Smooth muscle cell (in vitro differentiated cells): ENCODE measurements at regions not wholly inside any gene's neighbourhood (a gene's known extent, or its start where the extent isn't known, plus 50 kb on each side); places are given as distances from the start of the nearest gene placed in this dataset.

Experiments used
- DNase-seq: peaks from one replicate; lab custom pipeline; 2025; ENCODE audit not compliant: unreplicated experiment; lab: John Stamatoyannopoulos, UW
- H2AFZ ChIP-seq: fragments of 200-600 bp; sonication (generic); 2 replicates; pipeline ENCODE4 v1.6.0; 2016; ENCODE audit warnings: antibody characterized with exemption, low read depth, mild to moderate bottlenecking
- H3F3A ChIP-seq: fragments of 200-600 bp; sonication (generic); 2 replicates; pipeline ENCODE4 v1.6.0; 2017; ENCODE audit warnings: antibody characterized with exemption, low read depth
- H3K27ac ChIP-seq: fragments of 200-600 bp; sonication (generic); 2 replicates; pipeline ENCODE4 v1.5.1; 2016; ENCODE audit warnings: low read depth, mild to moderate bottlenecking
- H3K27me3 ChIP-seq: fragments of 200-600 bp; sonication (generic); 2 replicates; pipeline ENCODE4 v1.6.1; 2016; ENCODE audit warnings: low read depth, mild to moderate bottlenecking
- H3K36me3 ChIP-seq: fragments of 200-600 bp; sonication (generic); 2 replicates; pipeline ENCODE4 v1.5.1; 2016; ENCODE audit warnings: low read depth
- H3K4me1 ChIP-seq: fragments of 200-600 bp; sonication (generic); 2 replicates; pipeline ENCODE4 v1.5.1; 2016; ENCODE audit warnings: low read depth
- H3K4me2 ChIP-seq: fragments of 200-600 bp; sonication (generic); 2 replicates; pipeline ENCODE4 v1.6.0; 2016; ENCODE audit warnings: mild to moderate bottlenecking
- H3K4me3 ChIP-seq: fragments of 200-600 bp; sonication (generic); 2 replicates; pipeline ENCODE4 v1.5.1; 2016; ENCODE audit warnings: mild to moderate bottlenecking
- H3K79me2 ChIP-seq: fragments of 200-600 bp; sonication (generic); 2 replicates; pipeline ENCODE4 v1.6.0; 2016; ENCODE audit warnings: low read depth, mild to moderate bottlenecking
- H3K9ac ChIP-seq: fragments of 200-600 bp; sonication (generic); 2 replicates; pipeline ENCODE4 v1.6.0; 2016; ENCODE audit warnings: low read depth
- H3K9me3 ChIP-seq: fragments of 200-600 bp; sonication (generic); replicated peaks from 2 replicates; pipeline ENCODE4 v1.5.1; 2016; ENCODE audit warnings: low read depth
- H4K20me1 ChIP-seq: fragments of 200-600 bp; sonication (generic); 2 replicates; pipeline ENCODE4 v1.6.0; 2016; ENCODE audit warnings: low read depth
- WGBS: methylation state at CpG from one replicate; pipeline ENCODE4 v1.1.7; 2016; ENCODE audit warnings: low lambda C conversion rate; 5-methylcytosine and 5-hydroxymethylcytosine counted together
- TF ChIP-seq, protein P1 (sequence below): fragments of 200-600 bp; sonication (generic); IDR thresholded peaks from 2 replicates; pipeline ENCODE4 v1.5.1; 2017; ENCODE audit warnings: borderline replicate concordance, mild to moderate bottlenecking, antibody characterized with exemption; ENCODE audit not compliant: insufficient read depth, poor library complexity, severe bottlenecking

DNA sequence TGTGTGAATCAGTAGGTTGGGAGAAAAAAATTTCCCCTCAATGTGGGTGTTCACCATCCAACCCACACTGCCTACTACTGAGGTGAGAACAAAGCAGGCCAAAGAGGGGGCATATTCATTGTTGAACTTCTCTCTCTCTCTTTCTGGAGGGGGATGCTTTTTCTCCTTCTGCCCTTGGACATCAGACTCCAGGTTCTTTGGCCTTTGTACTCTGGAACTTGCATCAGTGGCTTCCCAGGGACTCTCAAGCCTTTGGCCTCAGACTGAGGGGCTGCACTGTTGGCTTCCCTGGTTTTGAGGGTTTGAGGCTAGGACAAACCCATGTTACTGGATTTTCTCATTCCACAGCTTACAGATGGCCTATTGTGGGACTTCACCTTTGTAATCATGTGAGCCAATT, 417.2 kb downstream of the ELAVL2 start:
- TF ChIP-seq, protein P1, sequence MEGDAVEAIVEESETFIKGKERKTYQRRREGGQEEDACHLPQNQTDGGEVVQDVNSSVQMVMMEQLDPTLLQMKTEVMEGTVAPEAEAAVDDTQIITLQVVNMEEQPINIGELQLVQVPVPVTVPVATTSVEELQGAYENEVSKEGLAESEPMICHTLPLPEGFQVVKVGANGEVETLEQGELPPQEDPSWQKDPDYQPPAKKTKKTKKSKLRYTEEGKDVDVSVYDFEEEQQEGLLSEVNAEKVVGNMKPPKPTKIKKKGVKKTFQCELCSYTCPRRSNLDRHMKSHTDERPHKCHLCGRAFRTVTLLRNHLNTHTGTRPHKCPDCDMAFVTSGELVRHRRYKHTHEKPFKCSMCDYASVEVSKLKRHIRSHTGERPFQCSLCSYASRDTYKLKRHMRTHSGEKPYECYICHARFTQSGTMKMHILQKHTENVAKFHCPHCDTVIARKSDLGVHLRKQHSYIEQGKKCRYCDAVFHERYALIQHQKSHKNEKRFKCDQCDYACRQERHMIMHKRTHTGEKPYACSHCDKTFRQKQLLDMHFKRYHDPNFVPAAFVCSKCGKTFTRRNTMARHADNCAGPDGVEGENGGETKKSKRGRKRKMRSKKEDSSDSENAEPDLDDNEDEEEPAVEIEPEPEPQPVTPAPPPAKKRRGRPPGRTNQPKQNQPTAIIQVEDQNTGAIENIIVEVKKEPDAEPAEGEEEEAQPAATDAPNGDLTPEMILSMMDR = no peak
- H3K79me2 ChIP-seq = no peaks in the 10 kb centered on the region
- H3K4me1 ChIP-seq = no peaks in the 10 kb centered on the region
- H3K27ac ChIP-seq = no peak overlapping the region
- no peaks in the 10 kb centered on the region for H3K36me3 ChIP-seq
- no peak overlapping the region for H3K9ac ChIP-seq
- no peak overlapping the region for H3K4me3 ChIP-seq
- no peaks in the 10 kb centered on the region for H3K9me3 ChIP-seq
- no peaks in the 10 kb centered on the region for H3F3A ChIP-seq
- no peak for DNase-seq
- H3K27me3 ChIP-seq = no peaks in the 10 kb centered on the region
- no peak overlapping the region for H2AFZ ChIP-seq
- H4K20me1 ChIP-seq = no peaks in the 10 kb centered on the region
- H3K4me2 ChIP-seq = no peak overlapping the region

DNA sequence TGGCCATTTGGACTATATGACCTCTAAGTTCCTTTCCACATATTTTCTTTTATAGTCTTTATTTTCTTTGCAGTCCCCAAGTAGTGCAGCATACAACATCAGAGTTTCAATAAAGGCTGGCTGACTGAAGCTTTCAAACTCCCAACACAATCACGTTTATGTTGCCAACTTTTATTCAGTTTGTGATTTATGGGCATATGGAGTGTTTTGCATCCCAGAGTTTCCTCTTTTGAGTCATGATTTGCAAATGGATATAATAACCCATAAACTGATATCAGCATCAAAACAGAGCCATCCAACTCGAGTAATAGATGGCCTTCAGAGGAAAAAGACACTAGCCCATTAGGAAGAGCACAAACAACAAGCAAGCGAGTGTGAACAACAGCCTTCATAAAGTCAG, 414.0 kb downstream of the ELAVL2 start:
- no peaks in the 10 kb centered on the region for H4K20me1 ChIP-seq
- H3K27me3 ChIP-seq = no peaks in the 10 kb centered on the region
- H3K9me3 ChIP-seq = no peaks in the 10 kb centered on the region
- 78% methylated on average over 3 of the region's 3 CpGs for WGBS
- H3F3A ChIP-seq = no peaks in the 10 kb centered on the region
- H3K4me1 ChIP-seq = no peaks in the 10 kb centered on the region
- H3K4me3 ChIP-seq = no peak overlapping the region
- no peak overlapping the region for H3K9ac ChIP-seq
- no peak overlapping the region for H2AFZ ChIP-seq
- TF ChIP-seq, protein P1 = no peak
- H3K27ac ChIP-seq = no peak overlapping the region
- no peaks in the 10 kb centered on the region for H3K79me2 ChIP-seq
- no peaks in the 10 kb centered on the region for H3K36me3 ChIP-seq
- no peak overlapping the region for H3K4me2 ChIP-seq
- DNase-seq = no peak

DNA sequence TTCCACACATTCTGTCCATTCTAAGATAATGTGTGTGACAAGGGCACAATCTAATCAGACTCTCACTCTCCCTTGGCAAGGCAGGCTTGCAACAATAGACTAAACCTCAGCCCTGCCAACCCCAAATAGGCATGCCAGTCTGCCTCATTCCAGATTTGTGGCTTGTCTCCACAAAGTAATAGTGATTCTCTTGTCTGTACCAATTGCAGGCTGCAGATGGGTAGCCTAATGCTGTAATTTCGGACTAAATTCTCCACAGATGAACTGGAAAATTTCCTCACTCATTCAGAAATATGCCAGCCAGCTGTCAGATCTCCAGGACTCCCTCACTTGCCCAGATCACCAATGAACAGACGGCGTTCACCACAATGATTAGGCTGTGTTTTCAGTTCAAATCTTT, 413.6 kb downstream of the ELAVL2 start:
- H3K9ac ChIP-seq = no peak overlapping the region
- no peaks in the 10 kb centered on the region for H3K4me1 ChIP-seq
- no peaks in the 10 kb centered on the region for H3K79me2 ChIP-seq
- H3K27ac ChIP-seq = no peak overlapping the region
- H3K4me2 ChIP-seq = no peak overlapping the region
- no peaks in the 10 kb centered on the region for H3F3A ChIP-seq
- no peaks in the 10 kb centered on the region for H3K27me3 ChIP-seq
- H4K20me1 ChIP-seq = no peaks in the 10 kb centered on the region
- no peak for DNase-seq
- no peak overlapping the region for H2AFZ ChIP-seq
- H3K9me3 ChIP-seq = no peaks in the 10 kb centered on the region
- H3K4me3 ChIP-seq = no peak overlapping the region
- TF ChIP-seq, protein P1 = no peak
- WGBS = 91% methylated on average over 3 of the region's 3 CpGs
- H3K36me3 ChIP-seq = no peaks in the 10 kb centered on the region

DNA sequence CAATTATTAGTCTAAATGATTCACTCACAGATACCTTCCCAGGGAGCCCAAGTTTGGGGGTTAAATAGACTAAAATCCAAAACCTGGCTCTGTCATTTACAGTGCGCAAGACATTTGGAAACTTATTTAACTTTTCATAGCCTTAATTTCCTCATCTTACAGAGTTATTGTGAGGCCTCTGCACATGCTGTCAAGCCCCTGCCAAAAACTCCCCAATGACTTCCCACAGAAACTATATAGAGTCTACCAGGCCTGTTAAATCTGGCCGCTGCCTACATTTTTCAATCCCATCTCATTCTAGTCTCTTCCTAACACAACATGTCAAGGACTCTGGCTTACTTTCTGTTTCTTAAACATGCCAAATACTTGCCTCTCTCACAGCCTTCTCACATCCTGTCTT, 412.5 kb downstream of the ELAVL2 start:
- Histone ChIP-seq H3K27me3 (no peaks in the 10 kb centered on the region), H3K27ac (no peak overlapping the region), H4K20me1 (no peaks in the 10 kb centered on the region), H3K36me3 (no peaks in the 10 kb centered on the region), H3K79me2 (no peaks in the 10 kb centered on the region), H3K4me3 (no peak overlapping the region), H3K9ac (no peak overlapping the region), H2AFZ (no peak overlapping the region), H3F3A (no peaks in the 10 kb centered on the region), H3K9me3 (no peaks in the 10 kb centered on the region), H3K4me2 (no peak overlapping the region), H3K4me1 (no peaks in the 10 kb centered on the region)
- TF ChIP-seq, protein P1 = no peak
- DNase-seq = no peak
- 96% methylated on average over 2 of the region's 2 CpGs for WGBS
